Lung (tissue), 11 donors: ENCODE measurements at regions not wholly inside any gene's neighbourhood (a gene's known extent, or its start where the extent isn't known, plus 50 kb on each side); places are given as distances from the start of the nearest gene placed in this dataset.

Experiments
- ATAC-seq: fragments of 200-7000 bp; cut with Tn5 transposase; one replicate; pipeline ENCODE4 v1.9.1; 2020; ENCODE audit warnings: moderate number of reproducible peaks; ENCODE audit not compliant: insufficient read depth, low FRiP score
- DNase-seq, 3 donors: peaks; one replicate each; pipeline ENCODE4 v3.0.0-alpha.2; 2013 to 2017
- H3K27ac ChIP-seq, 2 donors: one replicate each; pipeline ENCODE4 v1.5.1; 2013; ENCODE audit warnings: mild to moderate bottlenecking in 2 of 2, moderate library complexity in 2 of 2, control low read depth in 1 of 2, inconsistent platforms in 1 of 2, low read depth in 1 of 2, low read length in 1 of 2
- H3K27me3 ChIP-seq, 3 donors: one replicate each; pipeline ENCODE4 v1.5.1; 2013; ENCODE audit warnings: low read length in 2 of 3; ENCODE audit not compliant: control insufficient read depth in 3 of 3, insufficient read depth in 3 of 3
- H3K36me3 ChIP-seq, 4 donors: one replicate each; pipeline ENCODE4 v1.5.1; 2013; ENCODE audit warnings: low read length in 4 of 4, mild to moderate bottlenecking in 1 of 4, moderate library complexity in 1 of 4; ENCODE audit not compliant: control insufficient read depth in 4 of 4, insufficient read depth in 4 of 4
- H3K4me1 ChIP-seq, 5 donors: one replicate each; pipeline ENCODE4 v1.5.1; 2013; ENCODE audit warnings: low read length in 5 of 5, mild to moderate bottlenecking in 2 of 5, moderate library complexity in 1 of 5; ENCODE audit not compliant: control insufficient read depth in 5 of 5, insufficient read depth in 5 of 5
- H3K4me3 ChIP-seq: one replicate; pipeline ENCODE4 v1.5.1; 2013; ENCODE audit warnings: mild to moderate bottlenecking, control low read depth, moderate library complexity
- H3K9ac ChIP-seq, 2 donors: one replicate each; pipeline ENCODE4 v1.5.1; 2013; ENCODE audit warnings: low read length in 2 of 2, control low read depth in 1 of 2; ENCODE audit not compliant: insufficient read depth in 1 of 2
- H3K9me3 ChIP-seq, 4 donors: one replicate each; pipeline ENCODE4 v1.5.1; 2013; ENCODE audit warnings: low read length in 3 of 4, mild to moderate bottlenecking in 1 of 4, moderate library complexity in 1 of 4; ENCODE audit not compliant: control insufficient read depth in 4 of 4, insufficient read depth in 3 of 4
- WGBS, 2 donors: extraction: QIAGEN DNeasy Blood & Tissue Kit; methylation state at CpG; one replicate each; pipeline ENCODE4 v1.1.7; 2013; 5-methylcytosine and 5-hydroxymethylcytosine counted together
- TF ChIP-seq, protein P1 (sequence below): IDR thresholded peaks from 2 replicates; pipeline ENCODE4 v1.5.1; 2012; ENCODE audit warnings: mild to moderate bottlenecking; ENCODE audit errors: control extremely low read depth, extremely low read depth
- donor health status: control.
- donor health status: control.
- donor health status: Bipolar disorder and iron deficiency.
- donor health status: healthy.
- donor health status: DM: yes; HTN: yes; CAD: no.

DNA sequence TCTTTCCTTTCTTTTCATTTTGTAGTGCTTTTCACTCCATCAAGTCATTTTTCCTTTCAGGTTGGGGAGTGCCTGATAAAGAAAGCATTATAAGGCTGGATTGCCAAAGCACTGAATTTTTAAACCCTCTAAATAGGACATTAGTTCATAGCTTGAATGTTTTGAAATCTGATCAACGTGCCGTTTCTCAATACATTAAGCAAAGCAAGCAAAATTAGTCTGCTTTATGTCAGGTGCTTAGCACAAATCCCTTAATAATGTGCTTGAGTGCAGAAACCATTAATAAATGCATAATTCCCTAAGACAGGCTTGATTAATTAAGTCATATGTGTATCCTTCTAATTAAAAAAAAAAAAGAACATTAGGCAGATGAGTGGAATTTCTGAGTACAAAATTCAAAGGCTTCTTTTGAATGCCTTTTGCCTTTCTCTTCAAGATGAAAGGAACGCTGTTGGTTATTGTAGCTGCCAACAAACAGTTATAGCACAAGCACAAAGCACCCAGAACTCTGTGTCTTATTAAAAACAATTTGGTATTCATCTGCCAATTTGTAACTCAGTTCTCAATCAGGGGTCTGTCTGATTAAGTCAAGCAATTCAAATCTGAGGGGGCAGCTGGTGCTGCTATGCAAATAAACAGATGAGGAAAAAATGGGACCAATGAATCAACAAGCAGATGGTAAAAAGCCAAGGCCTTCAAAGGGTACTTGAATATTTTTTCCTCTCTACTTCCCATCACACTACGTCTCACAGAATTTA, 233.7 kb downstream of the TLE1 start:
- no peaks in the 10 kb centered on the region for H3K36me3 ChIP-seq
- TF ChIP-seq, protein P1, sequence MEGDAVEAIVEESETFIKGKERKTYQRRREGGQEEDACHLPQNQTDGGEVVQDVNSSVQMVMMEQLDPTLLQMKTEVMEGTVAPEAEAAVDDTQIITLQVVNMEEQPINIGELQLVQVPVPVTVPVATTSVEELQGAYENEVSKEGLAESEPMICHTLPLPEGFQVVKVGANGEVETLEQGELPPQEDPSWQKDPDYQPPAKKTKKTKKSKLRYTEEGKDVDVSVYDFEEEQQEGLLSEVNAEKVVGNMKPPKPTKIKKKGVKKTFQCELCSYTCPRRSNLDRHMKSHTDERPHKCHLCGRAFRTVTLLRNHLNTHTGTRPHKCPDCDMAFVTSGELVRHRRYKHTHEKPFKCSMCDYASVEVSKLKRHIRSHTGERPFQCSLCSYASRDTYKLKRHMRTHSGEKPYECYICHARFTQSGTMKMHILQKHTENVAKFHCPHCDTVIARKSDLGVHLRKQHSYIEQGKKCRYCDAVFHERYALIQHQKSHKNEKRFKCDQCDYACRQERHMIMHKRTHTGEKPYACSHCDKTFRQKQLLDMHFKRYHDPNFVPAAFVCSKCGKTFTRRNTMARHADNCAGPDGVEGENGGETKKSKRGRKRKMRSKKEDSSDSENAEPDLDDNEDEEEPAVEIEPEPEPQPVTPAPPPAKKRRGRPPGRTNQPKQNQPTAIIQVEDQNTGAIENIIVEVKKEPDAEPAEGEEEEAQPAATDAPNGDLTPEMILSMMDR, result no peak
- H3K4me3 ChIP-seq, result no peak overlapping the region
- DNase-seq, result no peak
- 68 to 76% methylated on average over 4 of the region's 4 CpGs for WGBS, 2 donors
- no peaks in the 10 kb centered on the region for H3K9me3 ChIP-seq
- no peak overlapping the region for H3K27ac ChIP-seq
- peaks cover 0 to 4% (median 0%) of the 10 kb centered on the region in 5 donors for H3K4me1 ChIP-seq
- no peak for ATAC-seq
- H3K9ac ChIP-seq, result no peak overlapping the region
- no peaks in the 10 kb centered on the region for H3K27me3 ChIP-seq

DNA sequence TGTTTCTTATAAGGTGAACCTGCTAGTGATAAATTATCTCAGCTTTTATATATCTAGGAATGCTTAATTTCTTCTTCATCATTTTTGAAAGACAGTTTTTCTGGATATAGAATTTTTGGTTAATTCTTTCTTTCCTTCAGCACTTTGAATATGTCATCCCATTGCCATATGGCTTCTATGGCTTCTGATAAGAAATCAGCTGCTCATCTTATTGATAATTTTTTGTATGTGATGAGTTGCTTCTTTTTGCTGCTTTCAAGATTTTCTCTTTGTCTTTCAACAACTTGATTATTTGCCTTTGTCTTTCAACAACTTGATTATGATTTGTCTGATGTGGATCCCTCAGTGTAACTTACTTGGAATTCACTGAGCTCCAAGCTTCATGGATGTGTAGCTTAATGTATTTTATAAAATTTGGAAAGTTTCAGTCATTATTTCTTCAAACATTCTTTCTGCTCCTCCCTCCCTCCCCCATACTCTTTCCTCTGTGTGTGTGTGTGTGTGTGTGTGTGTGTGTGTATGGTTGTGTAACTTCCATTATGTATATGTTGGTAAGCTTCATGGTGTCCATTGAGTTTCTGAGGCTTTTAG, 243.9 kb downstream of the TLE1 start:
- no peaks in the 10 kb centered on the region for H3K4me1 ChIP-seq
- no peak for DNase-seq
- H3K36me3 ChIP-seq, result no peaks in the 10 kb centered on the region
- H3K4me3 ChIP-seq, result no peak overlapping the region
- ATAC-seq, result no peak
- TF ChIP-seq, protein P1, result no peak
- H3K9ac ChIP-seq, result no peak overlapping the region
- H3K27me3 ChIP-seq, result no peaks in the 10 kb centered on the region
- H3K27ac ChIP-seq, result no peak overlapping the region
- peaks cover 0 to 17% (median 7%) of the 10 kb centered on the region in 4 donors for H3K9me3 ChIP-seq

DNA sequence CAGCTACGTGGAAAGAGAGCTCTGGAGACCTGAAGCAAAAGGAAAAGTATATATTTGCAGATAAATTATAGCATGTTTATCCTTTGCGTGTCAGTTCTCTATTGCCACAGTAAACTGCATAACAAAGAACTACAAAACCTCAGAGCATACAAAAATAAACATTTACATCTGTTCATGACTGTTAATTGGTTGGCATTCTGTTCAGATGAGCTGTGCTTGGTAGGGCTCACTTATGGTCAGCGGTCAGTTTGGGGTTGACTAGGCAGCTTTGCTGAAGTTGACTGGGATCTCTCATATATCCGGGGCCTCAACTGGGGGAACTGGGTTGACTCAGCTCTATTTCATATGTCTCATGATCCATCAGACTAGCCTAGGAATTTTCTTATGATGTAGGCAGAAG, 257.7 kb downstream of the TLE1 start:
- no peak overlapping the region for H3K4me3 ChIP-seq
- H3K27me3 ChIP-seq, result no peaks in the 10 kb centered on the region
- peaks cover 0 to 6% (median 0%) of the 10 kb centered on the region in 4 donors for H3K9me3 ChIP-seq
- peaks cover 0 to 15% (median 0%) of the 10 kb centered on the region in 5 donors for H3K4me1 ChIP-seq
- no peaks in the 10 kb centered on the region for H3K36me3 ChIP-seq
- WGBS, 2 donors, result 71 to 86% methylated on average over 4 of the region's 4 CpGs
- no peak overlapping the region for H3K9ac ChIP-seq
- TF ChIP-seq, protein P1, result no peak
- peak in 2 of 3 donors; percentile 54 to 62 for DNase-seq
- H3K27ac ChIP-seq, result no peak overlapping the region
- ATAC-seq, result no peak
